Astrocyte of the spinal cord (primary cell): ENCODE measurements at regions not wholly inside any gene's neighbourhood (a gene's known extent, or its start where the extent isn't known, plus 50 kb on each side); places are given as distances from the start of the nearest gene placed in this dataset.
"Not testable (repeated sequence)": the region's sequence is repeated elsewhere in the genome, so short reads cannot be mapped to it uniquely, and the experiment has no call there.

Source experiments
- DNase-seq: peaks from one replicate; pipeline ENCODE4 v3.0.0; 2011; ENCODE audit warnings: low read depth, low spot score
- H3K4me3 ChIP-seq: 2 replicates; pipeline ENCODE4 v1.5.1; 2011; ENCODE audit warnings: low read depth, mild to moderate bottlenecking, low read length, moderate library complexity
- in situ Hi-C: cut with HindIII; loops from 2 replicates; pipeline ENCODE4 v1.10.0; 2017; ENCODE audit warnings: low sequenced_read_pairs
- TF ChIP-seq, protein P1 (sequence below): IDR thresholded peaks from 2 replicates; pipeline ENCODE4 v1.5.1; 2012; ENCODE audit warnings: low read depth, mild to moderate bottlenecking, low read length, inconsistent platforms

DNA sequence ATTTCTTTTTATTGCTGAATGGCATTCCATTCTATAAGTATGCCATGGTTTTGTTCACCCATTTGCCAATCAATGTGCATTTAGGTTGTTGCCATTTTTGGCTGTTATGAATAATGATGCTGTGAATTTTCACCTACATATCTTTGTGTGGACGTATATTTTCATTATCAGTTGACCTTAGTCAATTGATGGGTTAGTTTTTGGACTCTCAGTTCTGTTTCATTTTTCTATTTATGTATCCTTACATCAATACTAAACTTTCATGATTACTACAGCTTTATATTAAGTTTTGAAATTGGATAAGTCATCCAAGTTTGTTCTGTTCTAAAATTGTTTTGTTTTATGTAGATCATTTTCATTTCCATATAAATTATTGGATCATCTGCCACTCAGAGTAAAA lies 261.9 kb upstream of the CNR1 start:
- TF ChIP-seq, protein P1, sequence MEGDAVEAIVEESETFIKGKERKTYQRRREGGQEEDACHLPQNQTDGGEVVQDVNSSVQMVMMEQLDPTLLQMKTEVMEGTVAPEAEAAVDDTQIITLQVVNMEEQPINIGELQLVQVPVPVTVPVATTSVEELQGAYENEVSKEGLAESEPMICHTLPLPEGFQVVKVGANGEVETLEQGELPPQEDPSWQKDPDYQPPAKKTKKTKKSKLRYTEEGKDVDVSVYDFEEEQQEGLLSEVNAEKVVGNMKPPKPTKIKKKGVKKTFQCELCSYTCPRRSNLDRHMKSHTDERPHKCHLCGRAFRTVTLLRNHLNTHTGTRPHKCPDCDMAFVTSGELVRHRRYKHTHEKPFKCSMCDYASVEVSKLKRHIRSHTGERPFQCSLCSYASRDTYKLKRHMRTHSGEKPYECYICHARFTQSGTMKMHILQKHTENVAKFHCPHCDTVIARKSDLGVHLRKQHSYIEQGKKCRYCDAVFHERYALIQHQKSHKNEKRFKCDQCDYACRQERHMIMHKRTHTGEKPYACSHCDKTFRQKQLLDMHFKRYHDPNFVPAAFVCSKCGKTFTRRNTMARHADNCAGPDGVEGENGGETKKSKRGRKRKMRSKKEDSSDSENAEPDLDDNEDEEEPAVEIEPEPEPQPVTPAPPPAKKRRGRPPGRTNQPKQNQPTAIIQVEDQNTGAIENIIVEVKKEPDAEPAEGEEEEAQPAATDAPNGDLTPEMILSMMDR, result no peak
- in situ Hi-C loops, result no loop called here
- H3K4me3 ChIP-seq, result no peak overlapping the region
- no peak for DNase-seq

DNA sequence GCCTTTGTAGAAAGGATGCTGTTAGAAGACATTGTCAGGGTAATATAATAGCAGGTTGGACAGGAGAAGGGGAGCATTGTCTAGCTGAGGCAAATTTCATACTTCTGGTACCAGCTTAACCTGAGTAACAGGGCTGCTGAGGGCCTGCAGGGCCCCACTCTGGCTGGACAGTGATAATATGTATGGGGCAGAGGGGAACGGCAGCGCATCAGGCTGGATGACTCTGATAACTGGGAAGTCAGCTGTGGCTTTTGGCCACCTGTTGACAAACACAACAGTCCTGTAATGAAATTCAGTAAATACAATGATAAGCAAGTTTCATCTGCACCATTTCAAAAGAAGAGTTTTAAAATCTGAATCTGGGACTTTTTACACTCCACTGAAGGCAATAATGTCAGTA lies 259.9 kb upstream of the CNR1 start:
- no peak for DNase-seq
- in situ Hi-C loops, result no loop called here
- TF ChIP-seq, protein P1, result no peak
- H3K4me3 ChIP-seq, result no peak overlapping the region

DNA sequence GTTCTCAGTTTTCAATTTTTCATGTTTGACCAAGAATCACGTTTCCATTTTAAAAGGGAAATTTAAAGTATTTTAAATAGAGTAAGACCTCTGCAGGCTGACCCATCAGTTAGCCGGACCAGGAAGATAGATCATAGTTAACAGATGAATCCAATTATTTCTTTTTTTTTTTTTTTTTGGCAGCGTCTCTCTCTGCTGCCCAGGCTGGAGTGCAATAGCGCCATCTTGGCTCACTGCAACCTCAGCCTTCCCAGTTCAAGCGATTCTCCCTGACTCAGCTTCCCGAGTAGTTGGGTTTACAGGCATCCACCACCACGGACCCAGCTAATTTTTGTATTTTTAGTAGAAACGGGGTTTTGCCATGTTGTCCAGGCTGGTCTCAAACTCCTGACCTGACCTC lies 256.7 kb upstream of the CNR1 start:
- DNase-seq, result no peak
- TF ChIP-seq, protein P1, result peak; percentile 18
- in situ Hi-C loops, result no loop called here
- H3K4me3 ChIP-seq, result no peak overlapping the region

- H3K4me3 ChIP-seq, in situ Hi-C loops, DNase-seq: not testable (repeated sequence)
These were observed 254.9 kb upstream of the CNR1 start for GRCh38 chr6:88420967-88421488.

GRCh38 chr6:88418921-88419810 lies 253.0 kb upstream of the CNR1 start:
- H3K4me3 ChIP-seq, in situ Hi-C loops, DNase-seq: not testable (repeated sequence)

DNA sequence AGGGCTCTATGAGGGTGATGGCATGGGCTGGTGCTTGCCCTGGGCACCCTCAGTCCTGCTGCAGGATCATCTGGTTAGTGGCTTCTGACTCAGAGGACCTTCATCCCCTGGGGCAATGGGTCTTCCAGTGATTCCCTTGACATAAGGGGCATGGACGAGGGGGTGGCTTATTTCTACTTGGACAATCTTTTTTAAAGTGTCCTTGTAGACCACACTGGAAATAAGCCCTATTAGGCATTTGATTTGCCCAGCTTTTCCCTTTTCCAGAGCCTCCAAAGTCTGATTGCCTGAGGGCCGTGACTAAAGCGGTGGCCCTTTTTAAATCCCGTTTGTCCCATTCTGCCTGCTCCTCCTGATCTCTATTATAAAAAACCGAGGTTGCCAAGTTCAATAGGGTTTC lies 251.2 kb upstream of the CNR1 start:
- DNase-seq, H3K4me3 ChIP-seq, in situ Hi-C loops: not testable (repeated sequence)

DNA sequence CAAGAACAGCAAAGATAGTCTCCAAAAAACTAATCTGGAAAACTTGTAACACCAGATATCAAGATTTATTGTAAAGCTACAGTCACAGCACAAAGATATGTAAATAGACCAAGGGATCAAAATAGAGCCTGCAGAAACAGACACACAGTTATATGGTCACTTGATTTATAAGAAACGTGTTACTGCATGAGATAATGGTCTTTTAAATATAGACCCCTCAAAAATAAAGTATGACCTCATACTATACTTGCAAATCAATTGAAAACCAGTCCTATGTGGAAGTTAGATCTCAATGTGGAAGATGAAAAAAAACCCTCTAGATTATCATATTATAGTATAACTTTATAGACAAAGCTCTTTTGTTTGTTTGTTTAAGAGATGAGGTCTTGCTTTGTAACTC lies 247.3 kb upstream of the CNR1 start:
- in situ Hi-C loops, result no loop called here

DNA sequence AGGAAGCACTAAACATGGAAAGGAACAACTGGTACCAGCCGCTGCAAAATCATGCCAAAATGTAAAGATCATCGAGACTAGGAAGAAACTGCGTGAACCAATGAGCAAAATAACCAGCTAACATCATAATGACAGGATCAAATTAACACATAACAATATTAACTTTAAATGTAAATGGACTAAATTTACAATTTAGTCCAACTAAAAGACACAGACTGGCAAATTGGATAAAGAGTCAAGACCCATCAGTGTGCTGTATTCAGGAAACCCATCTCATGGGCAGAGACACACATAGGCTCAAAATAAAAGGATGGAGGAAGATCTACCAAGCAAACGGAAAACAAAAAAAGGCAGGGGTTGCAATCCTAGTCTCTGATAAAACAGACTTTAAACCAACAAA lies 242.2 kb upstream of the CNR1 start:
- H3K4me3 ChIP-seq, DNase-seq, in situ Hi-C loops: not testable (repeated sequence)

More for the DNA sequence above, 247.3 kb upstream of the CNR1 start:
- H3K4me3 ChIP-seq, result no peak overlapping the region
- TF ChIP-seq, protein P1, result no peak
- DNase-seq, result no peak

- DNase-seq, in situ Hi-C loops, H3K4me3 ChIP-seq: not testable (repeated sequence)
These were observed 240.5 kb upstream of the CNR1 start for GRCh38 chr6:88406674-88407073.
